C4-2B (cell line): ENCODE measurements at regions not wholly inside any gene's neighbourhood (a gene's known extent, or its start where the extent isn't known, plus 50 kb on each side); places are given as distances from the start of the nearest gene placed in this dataset.

Experiments used
- H3K27ac ChIP-seq: fragments of 450-650 bp; 2 replicates; pipeline ENCODE4 v1.5.1; 2017
- ZFX ChIP-seq: fragments of 450-650 bp; IDR thresholded peaks from 2 replicates; pipeline ENCODE4 v1.6.1; 2017
- TF ChIP-seq, protein P1 (sequence below): fragments of 450-650 bp; conservative IDR thresholded peaks from 2 replicates; pipeline ENCODE4 v1.5.1; 2017; ENCODE audit warnings: mild to moderate bottlenecking

DNA sequence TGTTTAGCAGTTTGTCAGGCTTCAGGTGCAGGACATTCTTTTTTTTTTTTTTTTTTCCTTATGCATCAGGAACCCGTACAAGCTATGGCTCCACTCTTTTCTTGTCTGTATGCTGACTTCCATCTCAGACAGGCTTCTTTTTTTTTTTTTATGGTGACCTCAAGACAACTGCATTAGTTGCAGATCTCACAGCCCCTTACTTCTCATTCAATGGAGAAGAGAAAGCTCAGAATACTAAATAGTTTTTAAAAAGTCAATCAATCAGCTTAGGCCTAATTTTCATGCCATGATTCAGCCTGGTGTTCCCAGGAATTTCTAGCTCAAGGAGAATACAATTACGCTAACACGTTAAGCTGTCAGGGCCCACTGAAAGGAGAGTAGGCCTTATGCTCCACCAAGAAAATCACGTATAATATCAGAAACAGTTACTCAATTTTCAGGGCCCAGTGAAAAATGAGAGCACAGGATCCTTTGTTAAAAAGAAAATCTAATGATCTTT, 1596.0 kb upstream of the MIR17HG start:
- TF ChIP-seq, protein P1, sequence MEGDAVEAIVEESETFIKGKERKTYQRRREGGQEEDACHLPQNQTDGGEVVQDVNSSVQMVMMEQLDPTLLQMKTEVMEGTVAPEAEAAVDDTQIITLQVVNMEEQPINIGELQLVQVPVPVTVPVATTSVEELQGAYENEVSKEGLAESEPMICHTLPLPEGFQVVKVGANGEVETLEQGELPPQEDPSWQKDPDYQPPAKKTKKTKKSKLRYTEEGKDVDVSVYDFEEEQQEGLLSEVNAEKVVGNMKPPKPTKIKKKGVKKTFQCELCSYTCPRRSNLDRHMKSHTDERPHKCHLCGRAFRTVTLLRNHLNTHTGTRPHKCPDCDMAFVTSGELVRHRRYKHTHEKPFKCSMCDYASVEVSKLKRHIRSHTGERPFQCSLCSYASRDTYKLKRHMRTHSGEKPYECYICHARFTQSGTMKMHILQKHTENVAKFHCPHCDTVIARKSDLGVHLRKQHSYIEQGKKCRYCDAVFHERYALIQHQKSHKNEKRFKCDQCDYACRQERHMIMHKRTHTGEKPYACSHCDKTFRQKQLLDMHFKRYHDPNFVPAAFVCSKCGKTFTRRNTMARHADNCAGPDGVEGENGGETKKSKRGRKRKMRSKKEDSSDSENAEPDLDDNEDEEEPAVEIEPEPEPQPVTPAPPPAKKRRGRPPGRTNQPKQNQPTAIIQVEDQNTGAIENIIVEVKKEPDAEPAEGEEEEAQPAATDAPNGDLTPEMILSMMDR = no peak
- TF ChIP-seq ZFX = no peak

DNA sequence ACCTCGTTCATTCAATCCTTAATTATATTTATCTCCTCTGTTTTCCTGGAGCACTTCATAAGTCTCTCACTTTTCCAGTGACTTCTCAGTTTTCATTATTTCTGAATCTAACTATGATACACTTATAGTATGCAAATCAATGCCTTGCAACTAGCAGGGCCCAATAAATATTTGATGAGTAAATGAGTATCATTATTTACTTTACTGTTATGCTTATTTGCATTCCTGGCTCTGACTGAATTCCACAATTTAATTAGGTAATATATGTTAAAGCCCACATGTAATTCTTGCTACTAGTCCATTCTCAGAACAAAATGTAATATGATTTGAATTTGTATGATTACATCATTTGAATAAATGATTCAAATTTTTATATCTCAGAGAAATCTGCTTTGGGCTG, 1595.1 kb upstream of the MIR17HG start:
- H3K27ac ChIP-seq = no peak overlapping the region
- no peak for TF ChIP-seq ZFX
- TF ChIP-seq, protein P1 = no peak

More for the DNA sequence above, 1596.0 kb upstream of the MIR17HG start:
- no peak overlapping the region for H3K27ac ChIP-seq

DNA sequence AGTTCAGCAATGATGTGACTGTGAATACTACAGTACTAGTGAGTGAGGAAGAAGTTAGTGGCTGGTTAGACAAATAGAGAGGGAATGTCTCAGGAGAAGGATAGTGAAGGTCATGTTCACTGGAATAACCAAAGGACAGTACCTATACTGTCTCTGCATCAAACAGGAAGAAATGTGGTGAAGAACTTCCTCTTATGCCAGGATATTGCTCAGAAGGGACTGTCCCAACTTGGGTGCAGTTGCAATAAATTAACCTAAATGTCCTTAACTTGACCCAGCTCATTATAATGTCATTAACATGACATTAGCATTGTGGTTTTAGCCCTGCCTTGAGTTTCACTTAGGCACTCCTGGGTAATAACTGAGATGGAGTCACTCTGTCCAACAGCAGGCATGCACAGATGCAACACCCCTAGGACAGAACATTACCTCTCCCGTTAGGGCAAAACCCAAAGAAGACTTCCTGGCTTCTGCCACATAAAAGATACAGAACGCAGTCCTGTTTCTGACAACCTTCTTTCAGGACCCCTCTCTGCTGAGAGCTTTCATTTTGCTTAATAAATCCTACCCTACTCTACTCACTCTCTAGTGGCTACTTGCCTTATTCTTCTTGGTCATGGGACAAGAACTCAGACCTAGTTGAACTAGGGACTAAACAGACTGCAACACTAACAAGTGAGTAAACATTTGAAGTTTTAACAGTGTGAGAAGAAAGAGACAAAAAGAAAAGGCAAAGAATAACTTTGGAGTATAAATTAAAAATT, 1591.6 kb upstream of the MIR17HG start:
- no peak for TF ChIP-seq ZFX
- TF ChIP-seq, protein P1 = no peak
- no peak overlapping the region for H3K27ac ChIP-seq

DNA sequence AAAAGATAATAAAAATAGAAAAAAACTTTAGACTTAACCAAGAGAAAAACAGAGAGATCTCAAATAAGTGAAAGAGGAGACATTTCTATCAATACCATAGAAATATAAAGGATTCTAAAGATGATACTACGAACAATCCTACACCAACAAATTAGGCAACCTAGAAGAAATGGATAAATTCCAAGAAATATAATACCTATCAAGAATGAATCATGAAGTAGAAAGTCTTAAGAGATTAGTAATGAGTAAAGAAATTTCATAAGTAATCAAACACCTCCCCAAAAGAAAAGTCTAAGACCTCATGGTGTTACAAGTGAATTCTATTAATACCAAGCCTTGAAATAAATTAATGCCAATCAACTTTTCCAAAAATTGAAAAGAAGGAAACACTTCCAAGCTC, 1584.5 kb upstream of the MIR17HG start:
- no peak overlapping the region for H3K27ac ChIP-seq
- no peak for TF ChIP-seq ZFX
- TF ChIP-seq, protein P1 = no peak

DNA sequence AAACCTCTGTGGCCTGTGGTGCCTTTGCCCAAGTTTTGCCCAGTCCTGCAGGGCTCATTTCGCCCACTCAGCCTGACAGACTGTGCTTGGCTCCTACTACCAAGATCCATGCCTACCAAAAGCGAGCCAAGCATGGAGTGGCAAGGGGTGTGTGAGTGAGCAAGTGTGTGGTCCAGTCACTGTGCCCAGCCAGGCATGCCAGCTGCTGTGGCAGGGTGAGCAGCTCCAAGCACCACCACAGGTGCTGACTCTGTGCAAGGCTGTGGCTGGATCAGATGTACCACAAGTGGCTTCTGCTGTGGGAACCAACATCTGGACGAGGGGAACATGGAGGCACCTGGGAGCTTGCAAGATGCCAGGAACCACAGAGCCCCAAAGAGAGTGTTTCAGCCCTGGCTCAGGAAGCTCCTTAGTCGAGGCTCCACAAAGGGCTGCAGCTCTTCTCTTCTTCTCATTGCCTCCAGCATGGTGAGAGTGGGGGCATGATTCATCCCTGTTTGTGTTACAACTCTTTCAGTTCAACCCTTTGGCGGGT, 1564.2 kb upstream of the MIR17HG start:
- TF ChIP-seq, protein P1 = no peak
- TF ChIP-seq ZFX = no peak
- H3K27ac ChIP-seq = no peak overlapping the region

DNA sequence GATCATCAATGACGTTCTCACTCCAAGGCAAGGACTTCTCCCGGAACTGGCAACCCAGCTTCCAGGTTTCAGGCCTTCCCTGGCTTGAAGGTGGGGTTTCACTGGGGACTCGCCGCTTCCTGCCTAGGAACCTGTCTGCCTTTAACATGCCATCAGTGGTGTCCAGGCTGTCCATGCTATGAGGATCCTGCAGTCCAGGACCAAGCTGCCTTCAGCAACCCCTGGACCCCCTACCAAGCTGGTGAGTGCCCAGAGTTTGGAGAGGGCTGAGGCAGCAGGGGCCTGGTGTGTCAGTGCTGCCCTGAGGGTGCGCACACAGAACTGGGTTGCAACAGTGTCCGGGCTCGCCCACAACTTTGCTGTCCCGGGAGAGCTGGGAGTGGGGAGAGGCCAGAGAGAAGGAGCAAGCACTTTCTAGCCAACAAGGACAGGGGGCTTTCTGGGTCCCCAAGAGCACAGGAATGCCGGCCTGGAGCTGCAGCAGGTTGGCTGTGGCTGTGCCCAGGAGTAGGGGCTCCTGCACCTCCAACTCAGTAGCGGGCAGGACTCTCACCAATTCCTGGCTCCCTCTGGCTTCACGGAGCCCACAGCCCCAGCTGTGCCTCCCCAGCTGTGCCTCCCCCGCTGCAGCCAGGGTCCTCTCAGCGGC, 1563.2 kb upstream of the MIR17HG start:
- H3K27ac ChIP-seq = no peak overlapping the region
- TF ChIP-seq ZFX = no peak
- TF ChIP-seq, protein P1 = no peak

DNA sequence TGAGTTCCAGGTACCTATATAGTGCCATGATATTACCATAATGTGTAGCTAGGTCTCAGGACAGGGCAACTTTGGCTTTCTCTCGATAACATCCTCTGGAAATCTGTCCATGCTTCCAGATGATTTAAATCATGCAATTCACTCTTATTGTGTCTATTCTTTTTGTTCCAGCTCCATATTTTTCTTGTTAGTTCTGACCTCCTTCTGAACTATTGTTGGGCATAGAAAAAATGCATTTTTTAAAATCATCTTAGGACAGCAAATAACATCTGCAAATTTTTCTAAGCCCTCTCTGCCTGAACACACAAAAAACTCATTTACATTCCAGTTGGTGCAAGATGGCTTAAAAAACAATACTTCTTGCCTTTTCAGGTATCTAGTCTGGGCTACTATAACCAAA, 1561.0 kb upstream of the MIR17HG start:
- TF ChIP-seq, protein P1 = no peak
- TF ChIP-seq ZFX = no peak
- H3K27ac ChIP-seq = no peak overlapping the region
